H1 (cell line): ENCODE measurements at regions not wholly inside any gene's neighbourhood (a gene's known extent, or its start where the extent isn't known, plus 50 kb on each side); places are given as distances from the start of the nearest gene placed in this dataset.

Experiments
- ASH2L ChIP-seq: fragments of 200-600, 300-600 bp; sonication (generic); IDR thresholded peaks from one replicate; pipeline ENCODE4 v1.7.1; 2017; ENCODE audit warnings: low read length
- CBX5 ChIP-seq: fragments of 300-800, 300-1000 bp; sonication (generic); IDR thresholded peaks from 2 replicates; pipeline ENCODE4 v1.7.1; 2016; ENCODE audit warnings: antibody characterized with exemption, low read length, low read depth
- CHD1 ChIP-seq: IDR thresholded peaks from 2 replicates; pipeline ENCODE4 v1.6.1; 2012; ENCODE audit warnings: low read depth, low read length, improper control_type of control experiment
- JUND ChIP-seq: IDR thresholded peaks from 2 replicates; pipeline ENCODE4 v1.6.1; 2011; ENCODE audit warnings: mild to moderate bottlenecking, improper control_type of control experiment, low read length
- RBBP5 ChIP-seq: IDR thresholded peaks from 2 replicates; pipeline ENCODE4 v1.7.1; 2012; ENCODE audit warnings: low read depth, mild to moderate bottlenecking, inconsistent platforms, low read length, moderate library complexity, borderline replicate concordance
- SIN3A ChIP-seq, 2 experiments: IDR thresholded peaks in 1 of 2; conservative IDR thresholded peaks in 1 of 2; 2 replicates each; pipeline ENCODE4 v1.6.1; 2011 to 2012; ENCODE audit warnings: low read length in 2 of 2, improper control_type of control experiment in 1 of 2, low read depth in 1 of 2, mild to moderate bottlenecking in 1 of 2
- SP1 ChIP-seq: IDR thresholded peaks from 2 replicates; pipeline ENCODE4 v1.6.1; 2011; ENCODE audit warnings: low read depth, low read length
- SP4 ChIP-seq: IDR thresholded peaks from 2 replicates; pipeline ENCODE4 v1.6.1; 2012; ENCODE audit warnings: low read length, inconsistent platforms
- TF ChIP-seq, protein P1 (sequence below): fragments of 300-600 bp; sonication (generic); IDR thresholded peaks from 2 replicates; pipeline ENCODE4 v1.7.1; 2012; ENCODE audit warnings: low read length, moderate library complexity, mild to moderate bottlenecking, inconsistent platforms; ENCODE audit not compliant: insufficient replicate concordance
- TF ChIP-seq, protein P2 (sequence below): IDR thresholded peaks from 2 replicates; pipeline ENCODE4 v1.6.1; 2011; ENCODE audit warnings: low read depth, mild to moderate bottlenecking, low read length; ENCODE audit not compliant: insufficient read depth
- TF ChIP-seq, protein P3 (sequence below): IDR thresholded peaks from 2 replicates; pipeline ENCODE4 v1.6.1; 2012; ENCODE audit warnings: inconsistent platforms

DNA sequence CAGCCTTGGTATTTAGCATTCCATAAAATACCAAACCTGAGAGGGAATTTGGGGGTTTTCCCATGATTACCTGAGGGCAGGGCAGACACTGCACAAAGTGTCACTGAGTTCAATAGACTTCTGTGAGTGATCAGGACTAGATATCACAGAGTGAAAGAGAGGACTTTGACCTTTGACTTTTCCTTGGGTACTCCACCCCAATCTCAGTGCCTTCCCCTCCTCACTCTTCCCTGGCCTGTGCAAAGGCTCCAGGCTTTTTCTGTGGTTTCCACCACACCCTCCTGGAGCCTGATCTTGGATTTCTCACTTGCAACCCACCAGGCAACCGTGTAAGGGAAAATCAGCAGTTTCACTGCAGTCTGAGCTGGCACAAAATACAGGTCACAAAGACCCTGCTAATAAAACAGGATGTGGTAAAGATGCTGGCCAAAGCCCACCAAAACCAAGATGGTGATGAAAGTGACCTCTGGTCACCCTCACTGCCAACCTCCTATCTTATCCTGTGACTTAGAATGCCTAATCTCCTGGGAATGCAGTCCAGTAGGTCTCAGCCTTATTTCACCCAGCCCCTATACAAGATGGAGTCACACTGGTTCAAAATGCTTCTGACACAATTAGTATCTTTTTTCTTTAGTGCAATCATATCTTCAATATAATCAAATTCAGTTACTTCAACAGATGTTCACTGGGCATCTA is 64.0 kb downstream of the BOD1L2 start (continued):
- TF ChIP-seq, protein P1, sequence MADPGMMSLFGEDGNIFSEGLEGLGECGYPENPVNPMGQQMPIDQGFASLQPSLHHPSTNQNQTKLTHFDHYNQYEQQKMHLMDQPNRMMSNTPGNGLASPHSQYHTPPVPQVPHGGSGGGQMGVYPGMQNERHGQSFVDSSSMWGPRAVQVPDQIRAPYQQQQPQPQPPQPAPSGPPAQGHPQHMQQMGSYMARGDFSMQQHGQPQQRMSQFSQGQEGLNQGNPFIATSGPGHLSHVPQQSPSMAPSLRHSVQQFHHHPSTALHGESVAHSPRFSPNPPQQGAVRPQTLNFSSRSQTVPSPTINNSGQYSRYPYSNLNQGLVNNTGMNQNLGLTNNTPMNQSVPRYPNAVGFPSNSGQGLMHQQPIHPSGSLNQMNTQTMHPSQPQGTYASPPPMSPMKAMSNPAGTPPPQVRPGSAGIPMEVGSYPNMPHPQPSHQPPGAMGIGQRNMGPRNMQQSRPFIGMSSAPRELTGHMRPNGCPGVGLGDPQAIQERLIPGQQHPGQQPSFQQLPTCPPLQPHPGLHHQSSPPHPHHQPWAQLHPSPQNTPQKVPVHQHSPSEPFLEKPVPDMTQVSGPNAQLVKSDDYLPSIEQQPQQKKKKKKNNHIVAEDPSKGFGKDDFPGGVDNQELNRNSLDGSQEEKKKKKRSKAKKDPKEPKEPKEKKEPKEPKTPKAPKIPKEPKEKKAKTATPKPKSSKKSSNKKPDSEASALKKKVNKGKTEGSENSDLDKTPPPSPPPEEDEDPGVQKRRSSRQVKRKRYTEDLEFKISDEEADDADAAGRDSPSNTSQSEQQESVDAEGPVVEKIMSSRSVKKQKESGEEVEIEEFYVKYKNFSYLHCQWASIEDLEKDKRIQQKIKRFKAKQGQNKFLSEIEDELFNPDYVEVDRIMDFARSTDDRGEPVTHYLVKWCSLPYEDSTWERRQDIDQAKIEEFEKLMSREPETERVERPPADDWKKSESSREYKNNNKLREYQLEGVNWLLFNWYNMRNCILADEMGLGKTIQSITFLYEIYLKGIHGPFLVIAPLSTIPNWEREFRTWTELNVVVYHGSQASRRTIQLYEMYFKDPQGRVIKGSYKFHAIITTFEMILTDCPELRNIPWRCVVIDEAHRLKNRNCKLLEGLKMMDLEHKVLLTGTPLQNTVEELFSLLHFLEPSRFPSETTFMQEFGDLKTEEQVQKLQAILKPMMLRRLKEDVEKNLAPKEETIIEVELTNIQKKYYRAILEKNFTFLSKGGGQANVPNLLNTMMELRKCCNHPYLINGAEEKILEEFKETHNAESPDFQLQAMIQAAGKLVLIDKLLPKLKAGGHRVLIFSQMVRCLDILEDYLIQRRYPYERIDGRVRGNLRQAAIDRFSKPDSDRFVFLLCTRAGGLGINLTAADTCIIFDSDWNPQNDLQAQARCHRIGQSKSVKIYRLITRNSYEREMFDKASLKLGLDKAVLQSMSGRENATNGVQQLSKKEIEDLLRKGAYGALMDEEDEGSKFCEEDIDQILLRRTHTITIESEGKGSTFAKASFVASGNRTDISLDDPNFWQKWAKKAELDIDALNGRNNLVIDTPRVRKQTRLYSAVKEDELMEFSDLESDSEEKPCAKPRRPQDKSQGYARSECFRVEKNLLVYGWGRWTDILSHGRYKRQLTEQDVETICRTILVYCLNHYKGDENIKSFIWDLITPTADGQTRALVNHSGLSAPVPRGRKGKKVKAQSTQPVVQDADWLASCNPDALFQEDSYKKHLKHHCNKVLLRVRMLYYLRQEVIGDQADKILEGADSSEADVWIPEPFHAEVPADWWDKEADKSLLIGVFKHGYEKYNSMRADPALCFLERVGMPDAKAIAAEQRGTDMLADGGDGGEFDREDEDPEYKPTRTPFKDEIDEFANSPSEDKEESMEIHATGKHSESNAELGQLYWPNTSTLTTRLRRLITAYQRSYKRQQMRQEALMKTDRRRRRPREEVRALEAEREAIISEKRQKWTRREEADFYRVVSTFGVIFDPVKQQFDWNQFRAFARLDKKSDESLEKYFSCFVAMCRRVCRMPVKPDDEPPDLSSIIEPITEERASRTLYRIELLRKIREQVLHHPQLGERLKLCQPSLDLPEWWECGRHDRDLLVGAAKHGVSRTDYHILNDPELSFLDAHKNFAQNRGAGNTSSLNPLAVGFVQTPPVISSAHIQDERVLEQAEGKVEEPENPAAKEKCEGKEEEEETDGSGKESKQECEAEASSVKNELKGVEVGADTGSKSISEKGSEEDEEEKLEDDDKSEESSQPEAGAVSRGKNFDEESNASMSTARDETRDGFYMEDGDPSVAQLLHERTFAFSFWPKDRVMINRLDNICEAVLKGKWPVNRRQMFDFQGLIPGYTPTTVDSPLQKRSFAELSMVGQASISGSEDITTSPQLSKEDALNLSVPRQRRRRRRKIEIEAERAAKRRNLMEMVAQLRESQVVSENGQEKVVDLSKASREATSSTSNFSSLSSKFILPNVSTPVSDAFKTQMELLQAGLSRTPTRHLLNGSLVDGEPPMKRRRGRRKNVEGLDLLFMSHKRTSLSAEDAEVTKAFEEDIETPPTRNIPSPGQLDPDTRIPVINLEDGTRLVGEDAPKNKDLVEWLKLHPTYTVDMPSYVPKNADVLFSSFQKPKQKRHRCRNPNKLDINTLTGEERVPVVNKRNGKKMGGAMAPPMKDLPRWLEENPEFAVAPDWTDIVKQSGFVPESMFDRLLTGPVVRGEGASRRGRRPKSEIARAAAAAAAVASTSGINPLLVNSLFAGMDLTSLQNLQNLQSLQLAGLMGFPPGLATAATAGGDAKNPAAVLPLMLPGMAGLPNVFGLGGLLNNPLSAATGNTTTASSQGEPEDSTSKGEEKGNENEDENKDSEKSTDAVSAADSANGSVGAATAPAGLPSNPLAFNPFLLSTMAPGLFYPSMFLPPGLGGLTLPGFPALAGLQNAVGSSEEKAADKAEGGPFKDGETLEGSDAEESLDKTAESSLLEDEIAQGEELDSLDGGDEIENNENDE = no peak
- TF ChIP-seq SP1 = no peak
- TF ChIP-seq ASH2L = no peak
- TF ChIP-seq JUND = no peak
- TF ChIP-seq SIN3A (conservative IDR thresholded peaks at IDR 0.05 in 1 of 2, IDR thresholded peaks at IDR 0.05 in 1 of 2; ENCODE audit: low read depth in 1 of 2, low read length in 2 of 2) = no peak
- no peak for TF ChIP-seq RBBP5
- TF ChIP-seq, protein P2, sequence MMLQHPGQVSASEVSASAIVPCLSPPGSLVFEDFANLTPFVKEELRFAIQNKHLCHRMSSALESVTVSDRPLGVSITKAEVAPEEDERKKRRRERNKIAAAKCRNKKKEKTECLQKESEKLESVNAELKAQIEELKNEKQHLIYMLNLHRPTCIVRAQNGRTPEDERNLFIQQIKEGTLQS = no peak
- TF ChIP-seq CHD1 = no peak
- TF ChIP-seq, protein P3, sequence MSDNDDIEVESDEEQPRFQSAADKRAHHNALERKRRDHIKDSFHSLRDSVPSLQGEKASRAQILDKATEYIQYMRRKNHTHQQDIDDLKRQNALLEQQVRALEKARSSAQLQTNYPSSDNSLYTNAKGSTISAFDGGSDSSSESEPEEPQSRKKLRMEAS = no peak
- no peak for TF ChIP-seq SP4
- TF ChIP-seq CBX5 = no peak
